GM21447 (cell line): ENCODE measurements at regions not wholly inside any gene's neighbourhood (a gene's known extent, or its start where the extent isn't known, plus 50 kb on each side); places are given as distances from the start of the nearest gene placed in this dataset.
"Not testable (repeated sequence)": the region's sequence is repeated elsewhere in the genome, so short reads cannot be mapped to it uniquely, and the experiment has no call there.

Source experiments
- ATAC-seq: cut with Tn5 transposase; IDR thresholded peaks from one replicate; pipeline ENCODE4 v1.9.1; 2021; ENCODE audit not compliant: unreplicated experiment

- no peak for ATAC-seq
Observed at GRCh38 chr2:187002242-187002641, 153.3 kb upstream of the ZSWIM2 start.

- no peak for ATAC-seq
Observed at GRCh38 chr2:187001248-187001647, 152.3 kb upstream of the ZSWIM2 start.

GRCh38 chr2:186995092-186995491 lies 146.1 kb upstream of the ZSWIM2 start:
- no peak for ATAC-seq

DNA sequence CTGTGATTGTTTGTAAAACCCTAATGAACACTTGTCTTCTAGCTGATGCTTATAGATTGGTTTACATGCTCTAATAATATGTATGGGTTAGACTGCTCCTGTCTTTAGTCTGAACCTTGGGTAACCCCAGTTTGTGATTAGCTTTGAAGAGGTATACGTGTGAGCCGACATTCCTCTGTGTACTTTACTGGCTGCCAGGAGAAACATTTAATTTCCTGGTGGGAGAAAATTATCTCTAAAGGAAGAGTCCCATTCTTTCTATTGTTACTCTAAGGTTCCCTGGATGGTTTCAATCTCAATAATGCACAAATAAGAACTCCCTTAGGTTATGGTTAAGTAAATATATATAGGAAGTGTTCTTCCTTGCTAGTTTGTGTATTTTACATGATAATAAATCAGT lies 143.6 kb upstream of the ZSWIM2 start:
- ATAC-seq = no peak

DNA sequence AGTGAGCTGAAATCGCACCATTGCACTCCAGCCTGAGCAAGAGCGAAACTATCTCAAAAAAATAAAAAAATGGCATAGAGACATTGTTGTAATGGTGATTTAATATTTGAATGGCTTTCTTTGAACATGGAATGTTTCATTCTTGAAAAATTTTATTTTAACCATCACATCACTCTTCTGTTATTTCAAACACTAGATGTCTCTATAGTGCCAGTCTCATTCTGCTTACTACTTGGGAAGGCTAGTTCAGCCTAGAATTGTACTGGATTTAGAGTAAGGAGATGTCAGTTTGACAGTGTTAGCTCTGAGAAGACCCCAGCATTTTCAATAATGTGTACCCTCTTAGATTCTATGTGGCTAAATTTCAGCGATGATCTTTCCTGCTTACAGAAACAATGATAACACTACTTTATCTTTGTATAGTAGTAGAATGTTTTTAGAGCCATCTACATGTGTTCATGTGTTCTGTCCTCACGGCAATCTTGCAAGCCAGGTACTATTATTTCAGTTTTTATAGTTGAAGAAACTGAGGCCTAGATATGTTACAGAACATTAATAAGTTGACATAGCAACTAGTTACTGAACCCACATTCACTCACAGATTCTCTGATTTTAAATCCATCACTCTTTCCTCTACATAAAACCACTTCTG lies 142.9 kb upstream of the ZSWIM2 start:
- no peak for ATAC-seq

- no peak for ATAC-seq
Observed at GRCh38 chr2:186984966-186985365, 136.0 kb upstream of the ZSWIM2 start.

DNA sequence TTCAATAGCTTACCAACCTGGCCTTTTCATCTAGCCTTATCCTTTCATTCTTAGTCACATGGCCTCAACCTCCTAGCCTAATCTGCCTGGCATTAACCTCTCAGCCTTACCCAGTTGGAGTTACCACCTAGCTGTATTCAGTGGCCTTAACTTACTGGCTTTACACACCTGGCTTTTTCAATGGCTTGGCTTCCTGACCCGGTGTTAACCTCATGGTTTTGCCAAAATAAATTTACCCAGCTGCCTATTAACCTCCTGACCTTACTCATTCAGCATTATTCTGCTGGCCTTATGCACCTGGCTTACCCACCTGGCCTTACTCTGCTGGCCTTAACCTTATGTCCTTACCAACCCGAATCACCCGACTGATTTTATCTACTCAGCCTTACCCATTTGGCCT lies 135.5 kb upstream of the ZSWIM2 start:
- no peak for ATAC-seq

- no peak for ATAC-seq
Observed at GRCh38 chr2:186980787-186981550, 132.0 kb upstream of the ZSWIM2 start.

GRCh38 chr2:186980117-186980442 lies 131.1 kb upstream of the ZSWIM2 start:
- ATAC-seq = no peak

DNA sequence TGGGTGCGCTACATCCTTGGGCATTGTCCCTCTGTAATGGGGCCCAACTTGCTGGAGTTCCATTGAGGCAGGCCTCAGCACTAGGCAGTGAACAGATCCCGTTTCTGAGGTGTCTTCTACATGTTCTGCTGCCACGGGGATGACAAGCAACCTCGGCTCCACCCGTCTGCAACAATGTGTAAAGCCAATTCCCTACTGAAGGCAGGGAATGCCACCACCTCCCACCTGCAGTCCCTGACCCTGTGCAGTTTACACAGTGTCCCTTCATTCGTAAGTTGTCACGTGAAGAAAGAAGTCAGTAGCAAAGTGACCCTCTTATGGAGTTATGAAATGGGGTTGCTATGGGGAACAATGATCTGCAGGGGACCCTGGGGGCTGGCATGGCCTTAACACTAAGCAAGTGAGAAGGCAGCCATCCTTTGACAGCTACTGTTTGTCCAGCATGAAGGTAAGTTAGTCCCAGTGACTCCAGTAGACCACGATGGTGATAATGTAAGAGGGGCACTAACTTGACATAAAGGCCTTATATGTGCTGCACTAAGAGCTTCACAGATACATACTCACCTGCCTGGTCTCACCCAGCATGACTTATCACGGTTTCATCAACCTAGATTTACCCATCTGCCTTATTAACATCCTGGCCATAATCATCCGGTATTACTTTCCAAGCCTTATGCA lies 130.6 kb upstream of the ZSWIM2 start:
- ATAC-seq = no peak

DNA sequence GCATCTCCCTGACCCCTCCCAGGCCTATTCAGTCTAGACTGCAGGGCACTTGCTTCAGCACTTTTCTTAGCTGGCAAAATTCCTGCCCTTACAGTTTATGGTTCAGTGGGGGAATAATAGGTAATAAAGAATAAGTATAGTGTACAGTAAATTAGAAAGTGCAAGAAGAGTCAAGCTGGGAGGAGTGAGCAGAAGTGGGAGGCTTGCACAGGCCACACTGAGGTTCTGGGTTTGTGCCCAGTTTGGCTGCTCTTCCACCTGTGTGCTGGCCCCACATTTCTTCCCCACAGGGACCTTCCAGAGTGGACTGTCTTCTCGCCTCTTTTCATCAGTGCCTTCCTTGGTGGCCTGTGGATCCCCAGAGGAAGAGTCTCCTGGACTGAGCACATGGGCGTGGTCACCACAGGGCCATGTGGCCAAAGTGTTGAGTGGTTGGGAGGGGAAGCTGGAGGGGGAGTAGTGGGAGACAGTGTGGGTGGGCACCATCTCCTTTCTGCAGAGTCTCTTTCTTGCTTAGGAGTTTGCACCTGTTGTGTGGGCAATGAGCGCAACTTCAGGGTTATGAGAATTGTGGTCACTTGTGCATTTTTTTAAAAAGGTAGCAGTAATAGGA lies 128.6 kb upstream of the ZSWIM2 start:
- ATAC-seq = no peak

DNA sequence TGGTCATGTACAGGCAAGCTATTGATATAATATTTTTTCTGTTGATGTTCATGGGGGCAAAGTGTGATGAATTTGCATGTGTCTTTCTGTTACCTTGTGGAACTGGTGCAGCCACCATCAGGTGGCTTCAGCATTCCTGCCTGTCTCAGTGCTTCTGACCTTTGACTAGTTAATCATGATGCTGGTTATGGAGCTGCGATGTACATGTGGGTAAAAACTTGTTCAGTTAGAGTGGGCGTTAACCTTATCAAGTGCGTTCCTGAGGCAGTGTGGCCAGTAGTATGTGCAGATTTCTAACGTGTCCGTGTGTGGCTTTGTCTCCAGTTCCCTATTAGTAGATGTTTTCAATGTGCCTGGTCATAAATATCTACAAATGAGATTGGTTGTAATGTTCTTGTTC lies 127.4 kb upstream of the ZSWIM2 start:
- no peak for ATAC-seq

DNA sequence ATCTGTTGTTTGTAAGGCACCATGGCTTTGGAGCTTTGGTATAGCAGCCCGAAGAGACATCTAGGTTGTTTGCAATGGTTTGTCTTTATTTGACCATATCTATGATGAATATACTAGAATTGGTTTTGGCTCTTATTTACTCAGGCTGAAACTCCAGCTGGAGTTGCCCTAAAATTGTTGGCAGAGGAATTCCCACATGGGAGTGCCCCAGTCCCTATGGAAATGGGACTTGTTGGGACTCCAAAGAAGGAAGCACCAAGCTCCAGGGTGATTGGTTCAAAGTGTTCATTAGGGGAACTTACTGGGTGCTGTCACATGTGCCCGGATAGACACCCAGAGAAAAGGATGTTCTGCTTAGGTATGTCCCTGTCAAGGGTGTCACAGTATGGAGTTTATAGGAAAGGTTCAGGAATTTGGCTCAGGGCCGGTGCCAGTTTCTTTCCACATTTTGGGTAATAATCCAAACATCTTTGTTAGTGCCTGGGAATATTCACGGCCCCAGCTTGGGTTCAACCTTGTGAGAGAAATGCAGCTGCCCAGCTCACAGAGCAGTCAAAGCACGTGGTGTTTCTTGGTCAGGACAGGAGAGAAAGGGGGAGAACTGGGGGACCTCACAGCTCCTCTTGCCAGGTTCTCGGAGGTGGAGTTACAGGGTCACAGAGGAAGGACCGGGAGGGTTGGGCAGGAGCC lies 123.5 kb upstream of the ZSWIM2 start:
- no peak for ATAC-seq

DNA sequence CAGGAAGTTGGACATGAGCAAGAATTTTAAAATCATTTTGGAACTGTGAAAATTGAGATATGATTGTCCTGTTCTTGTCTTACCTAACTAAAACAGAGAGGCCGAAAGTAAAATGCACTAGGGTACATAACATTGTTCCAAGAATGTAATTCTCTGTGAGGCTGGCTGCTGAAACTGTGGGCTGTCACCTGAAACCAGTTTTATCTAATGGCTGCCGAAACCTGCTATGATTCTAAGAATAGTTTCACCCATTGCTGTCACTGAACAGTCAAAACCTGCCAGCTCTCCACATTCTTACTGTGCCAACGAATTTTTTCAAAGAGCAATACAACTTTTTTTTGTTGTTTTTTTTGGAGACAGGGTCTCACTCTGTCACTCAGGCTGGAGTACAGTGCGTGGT lies 119.3 kb upstream of the ZSWIM2 start:
- no peak for ATAC-seq

- no peak for ATAC-seq
Observed at GRCh38 chr2:186966015-186966414, 117.0 kb upstream of the ZSWIM2 start.

- ATAC-seq = no peak
Observed at GRCh38 chr2:186962085-186962747, 113.2 kb upstream of the ZSWIM2 start.

DNA sequence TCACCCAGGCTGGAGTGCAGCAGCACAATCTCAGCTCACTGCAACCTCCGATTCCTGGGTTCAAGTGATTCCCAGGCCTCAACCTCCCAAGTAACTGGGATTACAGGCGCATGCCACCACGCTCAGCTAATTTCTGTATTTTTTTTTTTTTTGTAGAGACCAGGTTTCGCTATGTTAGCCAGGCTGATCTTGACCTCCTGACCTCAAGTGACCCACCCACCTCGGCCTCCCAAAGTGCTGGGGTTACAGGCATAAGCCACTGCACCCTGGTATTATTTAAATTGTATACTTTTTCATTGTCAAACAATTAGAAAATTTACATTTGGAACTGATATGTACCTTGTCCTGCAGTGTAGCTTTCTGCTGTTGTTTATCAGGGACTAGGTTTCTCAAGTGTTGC lies 111.3 kb upstream of the ZSWIM2 start:
- not testable (repeated sequence) for ATAC-seq

GRCh38 chr2:186959486-186959885 lies 110.5 kb upstream of the ZSWIM2 start:
- ATAC-seq = no peak

DNA sequence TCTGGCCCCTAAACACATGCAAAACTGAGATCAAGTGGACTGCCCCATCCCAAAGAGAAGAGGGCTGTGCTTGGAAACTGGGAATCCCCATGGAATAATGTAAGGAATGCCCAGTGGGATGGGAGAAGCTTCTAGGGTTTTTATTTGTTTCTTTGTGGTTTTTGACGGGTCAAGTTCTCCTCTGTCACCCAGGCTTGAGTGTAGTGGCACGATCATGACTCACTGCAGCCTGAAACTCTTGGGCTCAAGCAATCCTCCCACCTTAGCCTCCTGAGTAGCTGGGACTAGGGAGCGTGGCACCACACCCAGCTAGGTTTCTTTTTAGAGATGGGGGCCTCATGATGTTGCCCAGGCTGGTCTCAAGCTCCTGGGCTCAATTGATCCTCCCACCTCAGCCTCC lies 101.7 kb upstream of the ZSWIM2 start:
- no peak for ATAC-seq

DNA sequence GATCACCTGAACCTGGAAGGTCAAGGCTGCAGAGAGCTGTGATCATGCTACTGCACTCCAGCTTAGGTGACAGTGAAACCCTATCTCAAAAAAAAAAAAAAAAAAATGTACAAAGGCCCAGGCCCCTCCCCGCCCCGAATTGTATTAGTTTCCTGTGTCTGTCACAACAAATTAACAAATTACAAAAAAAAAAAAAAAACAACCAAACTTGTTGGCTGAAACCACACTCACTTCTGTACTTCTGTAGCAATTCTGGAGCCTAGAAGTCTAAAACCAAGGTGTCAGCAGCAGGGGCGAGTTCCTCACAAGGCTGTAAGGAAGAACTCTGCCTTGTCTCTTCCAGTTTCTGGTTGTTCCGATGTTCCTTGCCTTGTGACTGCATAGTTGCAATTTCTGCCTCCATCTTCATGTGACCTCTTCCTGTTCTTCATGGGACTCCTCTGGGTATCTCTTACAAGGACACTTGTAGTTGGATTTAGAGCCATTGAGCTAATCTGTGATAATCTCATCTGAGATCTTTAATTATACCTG lies 100.8 kb upstream of the ZSWIM2 start:
- ATAC-seq = no peak

DNA sequence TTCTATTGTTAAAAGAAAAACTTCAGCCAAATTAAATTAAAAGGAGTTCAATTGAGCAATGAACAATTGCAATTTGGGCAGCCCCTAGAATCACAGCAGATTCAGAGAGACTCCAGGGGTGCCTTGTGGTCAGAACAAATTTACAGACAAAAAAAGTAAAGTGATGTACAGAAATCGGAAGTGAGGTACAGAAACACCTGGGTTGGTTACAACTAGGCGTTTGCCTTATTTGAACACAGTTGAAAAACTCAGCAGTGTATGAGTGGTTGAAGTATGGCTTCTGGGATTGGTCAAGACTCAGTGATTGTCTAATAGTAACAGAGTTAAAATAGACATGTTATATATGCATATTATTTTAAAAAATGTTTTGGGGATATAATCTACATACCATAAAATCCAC lies 98.5 kb upstream of the ZSWIM2 start:
- no peak for ATAC-seq
